ENCODE measurements at regions not wholly inside any gene's neighbourhood (a gene's known extent, or its start where the extent isn't known, plus 50 kb on each side); places are given as distances from the start of the nearest gene placed in this dataset.

- TF ChIP-seq CTCF (IDR thresholded peaks at IDR 0.05; ENCODE audit: borderline replicate concordance, extremely low read depth, low read length, poor library complexity, severe bottlenecking) (no peak), EZH2 (IDR thresholded peaks at IDR 0.05; ENCODE audit: borderline replicate concordance, low read depth, low read length, severe bottlenecking) (no peak)
Measured at GRCh38 chr4:138099385-138099784, 142.8 kb downstream of the SLC7A11 start.
